K562 (cell line): ENCODE measurements at regions not wholly inside any gene's neighbourhood (a gene's known extent, or its start where the extent isn't known, plus 50 kb on each side); places are given as distances from the start of the nearest gene placed in this dataset.

ENCODE experiments used
- ATAC-seq: fragments of 200-7000 bp; cut with Tn5 transposase; 3 replicates; pipeline ENCODE4 v1.9.1; 2020; ENCODE audit warnings: moderate library complexity
- BruUV-seq: library from RNA; stranded (reverse); fragments of 400-500 nt; replicated peaks from 2 replicates; lab custom pipeline; 2021; lab: Mats Ljungman, UMichigan
- CTCF ChIA-PET: fragments of 300-600 bp; formaldehyde crosslinking; extraction: SDS; loops from one replicate; lab custom pipeline; 2021; ENCODE audit warnings: low intra/inter-chr PET ratio; lab: Yijun Ruan, JAX
- POLR2A ChIA-PET: fragments of 300-600, 350-650 bp; sonication (Branson Sonifier 250); formaldehyde crosslinking; extraction: SDS; loops from one replicate; lab custom pipeline; 2021; ENCODE audit warnings: antibody characterized with exemption, inconsistent platforms; lab: Yijun Ruan, JAX
- DNase-seq, 4 experiments: peaks; one replicate each; pipeline versions ENCODE4 v3.0.0 to v3.0.0-alpha.2; 2011 to 2018; ENCODE audit warnings: low spot score in 3 of 4, mixed read lengths in 3 of 4; ENCODE audit errors: extremely low read depth in 1 of 4
- FAIRE-seq: peaks from 2 replicates; lab custom pipeline; 2011; peaks lifted over from hg19 to GRCh38; lab: Jason Lieb, UNC
- H2AFZ ChIP-seq: 2 replicates; pipeline ENCODE4 v1.6.0; 2011; ENCODE audit warnings: low read depth, low read length, control low read depth, inconsistent platforms
- H3K27ac ChIP-seq: fragments of 200-600 bp; 3 replicates; pipeline ENCODE4 v1.8.0; 2011; ENCODE audit warnings: low read depth, mild to moderate bottlenecking, control low read depth, inconsistent platforms, low read length, moderate library complexity, mixed read lengths; ENCODE audit errors: extremely low read depth
- H3K27me3 ChIP-seq, 2 experiments: fragments of 300-600 bp in 1 of 2; 2 replicates in 1 of 2; 3 replicates in 1 of 2; pipeline versions ENCODE4 v1.6.0 to v1.8.0; 2011; ENCODE audit warnings: inconsistent platforms in 2 of 2, low read length in 2 of 2, mild to moderate bottlenecking in 1 of 2, mixed read lengths in 1 of 2, moderate library complexity in 1 of 2; ENCODE audit not compliant: control insufficient read depth in 2 of 2, insufficient read depth in 2 of 2
- H3K36me3 ChIP-seq: fragments of 300-600 bp; 3 replicates; pipeline ENCODE4 v1.8.0; 2011; ENCODE audit warnings: mild to moderate bottlenecking, low read length, inconsistent platforms; ENCODE audit not compliant: control insufficient read depth, insufficient read depth
- H3K4me1 ChIP-seq, 2 experiments: fragments of 200-600 bp in 1 of 2; replicated peaks in 1 of 2; 2 replicates in 1 of 2; 3 replicates in 1 of 2; pipeline versions ENCODE4 v1.5.1 to v1.8.0; 2011; ENCODE audit warnings: inconsistent platforms in 2 of 2, low read length in 2 of 2, mild to moderate bottlenecking in 1 of 2, mixed read lengths in 1 of 2, moderate library complexity in 1 of 2; ENCODE audit not compliant: control insufficient read depth in 2 of 2, insufficient read depth in 2 of 2
- H3K4me2 ChIP-seq: 2 replicates; pipeline ENCODE4 v1.6.1; 2011; ENCODE audit warnings: low read length, control low read depth, inconsistent platforms, mixed read lengths; ENCODE audit not compliant: insufficient read depth
- H3K4me3 ChIP-seq: fragments of 200-600 bp; sonication (generic), shearing (Covaris generic); 2 replicates; pipeline ENCODE4 v1.5.1; 2016; ENCODE audit warnings: control low read depth, inconsistent platforms
- H3K79me2 ChIP-seq: fragments of 200-600 bp; 3 replicates; pipeline ENCODE4 v1.8.0; 2011; ENCODE audit warnings: low read length, inconsistent platforms; ENCODE audit not compliant: control insufficient read depth, insufficient read depth
- H3K9ac ChIP-seq, 2 experiments: 2 replicates each; pipeline versions ENCODE4 v1.6.0 to v1.6.1; 2011; ENCODE audit warnings: low read depth in 2 of 2, low read length in 2 of 2, control low read depth in 1 of 2, inconsistent platforms in 1 of 2, mild to moderate bottlenecking in 1 of 2, mixed read lengths in 1 of 2; ENCODE audit not compliant: insufficient read depth in 1 of 2
- H3K9me1 ChIP-seq: one replicate; pipeline ENCODE4 v1.6.0; 2011; ENCODE audit warnings: inconsistent platforms, mild to moderate bottlenecking, low read length, moderate library complexity; ENCODE audit not compliant: control insufficient read depth, insufficient read depth
- H3K9me3 ChIP-seq: replicated peaks from 2 replicates; pipeline ENCODE4 v1.5.1; 2011; ENCODE audit warnings: low read depth, low read length, inconsistent platforms; ENCODE audit not compliant: control insufficient read depth, insufficient read depth
- H4K20me1 ChIP-seq: replicated peaks from 2 replicates; pipeline ENCODE4 v1.6.1; 2011; ENCODE audit warnings: low read length, inconsistent platforms, mixed read lengths; ENCODE audit not compliant: control insufficient read depth, insufficient read depth
- ASH1L ChIP-seq: fragments of 450-650 bp; IDR thresholded peaks from 2 replicates; pipeline ENCODE4 v1.6.1; 2018; ENCODE audit warnings: borderline replicate concordance, mild to moderate bottlenecking, low read depth; ENCODE audit not compliant: partially characterized antibody
- BRF2 ChIP-seq: IDR thresholded peaks from 3 replicates; pipeline ENCODE4 v1.6.1; 2011; ENCODE audit warnings: borderline replicate concordance, mild to moderate bottlenecking; ENCODE audit not compliant: insufficient read length, insufficient read depth
- DPF2 ChIP-seq: fragments of 450-650 bp; IDR thresholded peaks from 2 replicates; pipeline ENCODE4 v1.6.1; 2016
- FOXM1 ChIP-seq, 2 experiments: fragments of 450-650 bp in 1 of 2; sonication (generic) in 1 of 2; formaldehyde crosslinking in 1 of 2; IDR thresholded peaks; 2 replicates each; pipeline versions ENCODE4 v1.6.1 to v1.9.0; 2017 to 2022; ENCODE audit warnings: low read depth in 2 of 2, mild to moderate bottlenecking in 2 of 2, missing genetic modification reagents in 1 of 2, moderate library complexity in 1 of 2
- HNRNPL ChIP-seq: fragments of 200-400 bp; formaldehyde crosslinking; IDR thresholded peaks from 2 replicates; pipeline ENCODE4 v1.6.1; 2017; ENCODE audit warnings: low read depth, mild to moderate bottlenecking, low read length
- PRPF4 ChIP-seq: fragments of 200-400 bp; formaldehyde crosslinking; IDR thresholded peaks from one replicate; pipeline ENCODE4 v1.6.1; 2017; ENCODE audit warnings: low read length, low read depth, mild to moderate bottlenecking; ENCODE audit not compliant: insufficient read depth, poor library complexity, severe bottlenecking
- SMARCA4 ChIP-seq: fragments of 450-650 bp; IDR thresholded peaks from 2 replicates; pipeline ENCODE4 v1.6.1; 2016
- TCF3 ChIP-seq: sonication (generic); formaldehyde crosslinking; IDR thresholded peaks from 2 replicates; pipeline ENCODE4 v1.4.0; 2020; ENCODE audit warnings: mild to moderate bottlenecking, missing genetic modification reagents
- U2AF2 ChIP-seq: fragments of 200-400 bp; formaldehyde crosslinking; optimal IDR thresholded peaks from 2 replicates; pipeline ENCODE3; 2017; ENCODE audit warnings: low read depth, mild to moderate bottlenecking, low read length
- ZBTB11 ChIP-seq, 3 experiments: fragments of 200-800 bp in 1 of 3; fragments of 250-450 bp in 1 of 3; fragments of 450-650 bp in 1 of 3; sonication (Bioruptor Pico) in 1 of 3; sonication (Bioruptor generic) in 1 of 3; formaldehyde crosslinking in 1 of 3; IDR thresholded peaks; 2 replicates each; pipeline versions ENCODE4 v1.6.1 to v1.8.0; 2016 to 2022; ENCODE audit warnings: mild to moderate bottlenecking in 2 of 3, missing genetic modification characterization in 2 of 3, missing compliant biosample characterization in 1 of 3, moderate library complexity in 1 of 3
- ZNF175 ChIP-seq: fragments of 200-800 bp; sonication (Bioruptor generic); IDR thresholded peaks from 2 replicates; pipeline ENCODE4 v1.6.1; 2016; ENCODE audit warnings: low read depth, mild to moderate bottlenecking, missing genetic modification characterization, missing compliant biosample characterization
- WGBS: fragments of 100-300 bp; shearing (Covaris generic); methylation state at CpG from one replicate; pipeline ENCODE4 v1.1.6; 2016; ENCODE audit warnings: low coverage, mixed read lengths; ENCODE audit not compliant: insufficient coverage; ENCODE audit errors: missing lambda C conversion rate; 5-methylcytosine and 5-hydroxymethylcytosine counted together
- in situ Hi-C: fragments of 300-500 bp; cut with MboI; formaldehyde crosslinking; loops from 4 replicates; pipeline ENCODE4 v1.15.0; 2018; ENCODE audit warnings: inconsistent platforms, mixed read lengths
- intact Hi-C: fragments of 100-400 bp; cut with micrococcal nuclease; formaldehyde crosslinking; loops from 2 replicates; pipeline ENCODE4 v1.14.2; 2022

DNA sequence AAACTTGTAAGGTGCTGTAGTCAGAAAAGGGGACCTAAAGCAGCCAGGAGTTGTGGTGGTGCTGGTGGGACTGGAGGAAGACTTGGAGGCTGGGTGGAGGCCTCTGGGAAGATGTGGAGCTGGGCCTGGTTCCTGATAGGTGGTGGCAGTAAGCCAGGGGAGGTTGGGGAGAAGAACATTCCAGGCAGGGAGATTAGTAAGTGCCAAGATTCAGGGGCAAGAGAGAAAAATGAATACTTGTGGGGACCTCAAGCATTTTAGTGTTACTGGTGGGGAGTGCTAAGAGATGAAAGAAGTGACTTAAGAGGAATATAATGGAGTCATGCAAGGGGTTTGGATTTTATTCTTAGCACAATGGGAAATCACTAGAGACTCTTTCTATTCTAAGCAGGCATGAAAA, 79.0 kb upstream of the B3GAT2 start:
- H3K9me3 ChIP-seq, result no peaks in the 10 kb centered on the region
- intact Hi-C loops (no loop called here), in situ Hi-C loops (no loop called here)
- no peak overlapping the region for H3K27ac ChIP-seq
- peaks cover 0 to 4% of the 10 kb centered on the region in 2 experiments; a peak in 1 of 5 replicates for H3K27me3 ChIP-seq
- no peak overlapping the region for H3K4me2 ChIP-seq
- no peaks in the 10 kb centered on the region for H3K36me3 ChIP-seq
- CTCF ChIA-PET, result no interaction called here
- H3K4me3 ChIP-seq, result no peak overlapping the region
- FAIRE-seq, result no peak
- TF ChIP-seq HNRNPL (no peak), TCF3 (no peak), DPF2 (no peak)
- no peaks in the 10 kb centered on the region for H4K20me1 ChIP-seq
- no peak for DNase-seq
- no peaks in the 10 kb centered on the region for H3K9me1 ChIP-seq
- no peaks in the 10 kb centered on the region for H3K4me1 ChIP-seq
- POLR2A ChIA-PET, result no interaction called here
- H3K9ac ChIP-seq, result no peak overlapping the region
- no peak overlapping the region for H2AFZ ChIP-seq
- no peaks in the 10 kb centered on the region for H3K79me2 ChIP-seq
- no TSS peak for BruUV-seq
- ATAC-seq, result no peak

GRCh38 chr6:71038711-71039344, 82.0 kb upstream of the B3GAT2 start:
- no TSS peak for BruUV-seq
- Histone ChIP-seq H3K27me3 (peaks cover 0 to 4% of the 10 kb centered on the region in 2 experiments; a peak in 1 of 5 replicates), H2AFZ (no peak overlapping the region), H3K27ac (no peak overlapping the region), H3K4me3 (no peak overlapping the region), H3K9me3 (no peaks in the 10 kb centered on the region), H3K36me3 (no peaks in the 10 kb centered on the region), H4K20me1 (no peaks in the 10 kb centered on the region), H3K4me2 (no peak overlapping the region), H3K79me2 (no peaks in the 10 kb centered on the region), H3K9me1 (no peaks in the 10 kb centered on the region), H3K9ac (no peak overlapping the region), H3K4me1 (no peaks in the 10 kb centered on the region)
- in situ Hi-C loops, result no loop called here
- FAIRE-seq (no peak), DNase-seq (no peak), ATAC-seq (no peak)
- POLR2A ChIA-PET, result no interaction called here
- intact Hi-C loops, result no loop called here
- CTCF ChIA-PET, result no interaction called here
- WGBS, result under 1% methylated on average over 8 of the region's 8 CpGs
- no peak for TF ChIP-seq ZBTB11 (CRISPR knock-in tag; IDR thresholded peaks at IDR 0.05)
- no peak for TF ChIP-seq ZNF175
- TF ChIP-seq ASH1L, result no peak
- TF ChIP-seq BRF2, result no peak
- no peak for TF ChIP-seq U2AF2
- TF ChIP-seq FOXM1 (IDR thresholded peaks at IDR 0.05; ENCODE audit: low read depth), result no peak
- no peak for TF ChIP-seq FOXM1 (CRISPR knock-in tag; IDR thresholded peaks at IDR 0.05; ENCODE audit: low read depth)
- no peak for TF ChIP-seq PRPF4
- TF ChIP-seq SMARCA4, result no peak
